Uterus (tissue), 2 donors: ENCODE measurements at regions not wholly inside any gene's neighbourhood (a gene's known extent, or its start where the extent isn't known, plus 50 kb on each side); places are given as distances from the start of the nearest gene placed in this dataset.

Experiments
- POLR2A ChIP-seq, 2 donors: fragments of 450-650 bp; IDR thresholded peaks; one replicate each; pipeline ENCODE4 v1.6.1; 2016; ENCODE audit warnings: antibody characterized with exemption in 2 of 2, mild to moderate bottlenecking in 1 of 2, moderate library complexity in 1 of 2
- TF ChIP-seq, protein P1 (sequence below), 4 experiments: fragments of 200-600 bp in 2 of 4; fragments of 450-650 bp in 2 of 4; sonication (generic) in 2 of 4; IDR thresholded peaks; one replicate each; pipeline ENCODE4 v1.5.1; 2016 to 2019; ENCODE audit warnings: antibody characterized with exemption in 4 of 4, mild to moderate bottlenecking in 2 of 4, moderate library complexity in 1 of 4

DNA sequence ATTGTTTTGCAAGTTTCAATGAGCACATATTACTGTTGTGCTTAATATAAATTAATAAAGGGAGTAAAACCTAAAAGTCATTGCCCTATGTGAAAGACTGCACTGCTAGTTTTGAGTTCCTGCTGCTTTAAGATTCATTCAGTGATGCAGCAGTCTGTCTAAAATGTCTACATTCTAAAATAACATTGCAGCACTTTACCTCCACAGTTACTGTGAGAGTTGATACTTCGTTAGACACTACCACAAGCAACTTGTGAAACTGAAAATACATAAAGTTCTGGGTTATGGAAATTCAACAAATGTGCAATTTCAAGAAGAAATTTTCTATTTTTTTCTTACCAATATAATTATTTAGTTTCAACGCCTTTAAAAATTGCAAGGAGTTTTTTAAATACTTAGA, 1175.2 kb upstream of the DIAPH2 start:
- TF ChIP-seq, protein P1, sequence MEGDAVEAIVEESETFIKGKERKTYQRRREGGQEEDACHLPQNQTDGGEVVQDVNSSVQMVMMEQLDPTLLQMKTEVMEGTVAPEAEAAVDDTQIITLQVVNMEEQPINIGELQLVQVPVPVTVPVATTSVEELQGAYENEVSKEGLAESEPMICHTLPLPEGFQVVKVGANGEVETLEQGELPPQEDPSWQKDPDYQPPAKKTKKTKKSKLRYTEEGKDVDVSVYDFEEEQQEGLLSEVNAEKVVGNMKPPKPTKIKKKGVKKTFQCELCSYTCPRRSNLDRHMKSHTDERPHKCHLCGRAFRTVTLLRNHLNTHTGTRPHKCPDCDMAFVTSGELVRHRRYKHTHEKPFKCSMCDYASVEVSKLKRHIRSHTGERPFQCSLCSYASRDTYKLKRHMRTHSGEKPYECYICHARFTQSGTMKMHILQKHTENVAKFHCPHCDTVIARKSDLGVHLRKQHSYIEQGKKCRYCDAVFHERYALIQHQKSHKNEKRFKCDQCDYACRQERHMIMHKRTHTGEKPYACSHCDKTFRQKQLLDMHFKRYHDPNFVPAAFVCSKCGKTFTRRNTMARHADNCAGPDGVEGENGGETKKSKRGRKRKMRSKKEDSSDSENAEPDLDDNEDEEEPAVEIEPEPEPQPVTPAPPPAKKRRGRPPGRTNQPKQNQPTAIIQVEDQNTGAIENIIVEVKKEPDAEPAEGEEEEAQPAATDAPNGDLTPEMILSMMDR (IDR thresholded peaks at IDR 0.05), result no peak
- TF ChIP-seq POLR2A (IDR thresholded peaks at IDR 0.05), result no peak
